PC-9 (cell line): ENCODE measurements at regions not wholly inside any gene's neighbourhood (a gene's known extent, or its start where the extent isn't known, plus 50 kb on each side); places are given as distances from the start of the nearest gene placed in this dataset.

ENCODE experiments used
- CTCF ChIP-seq: fragments of 200-600 bp; sonication (generic); conservative IDR thresholded peaks from 2 replicates; pipeline ENCODE4 v1.6.1; 2017; ENCODE audit warnings: mixed run types, antibody characterized with exemption, mild to moderate bottlenecking, moderate library complexity
- EZH2 ChIP-seq: fragments of 200-600 bp; sonication (generic); IDR thresholded peaks from 2 replicates; pipeline ENCODE4 v1.8.0; 2017; ENCODE audit warnings: antibody characterized with exemption, low read depth

- TF ChIP-seq CTCF (no peak), EZH2 (no peak)
Measured at GRCh38 chrX:802846-803245, 172.3 kb downstream of the SHOX start.
